Panc1 (cell line): ENCODE measurements at regions not wholly inside any gene's neighbourhood (a gene's known extent, or its start where the extent isn't known, plus 50 kb on each side); places are given as distances from the start of the nearest gene placed in this dataset.
"Not testable (repeated sequence)": the region's sequence is repeated elsewhere in the genome, so short reads cannot be mapped to it uniquely, and the experiment has no call there.

ENCODE experiments used
- ATAC-seq: fragments of 200-7000 bp; cut with Tn5 transposase; 2 replicates; pipeline ENCODE4 v1.9.1; 2020; ENCODE audit warnings: mild to moderate bottlenecking, moderate library complexity
- BruUV-seq: library from RNA; stranded (reverse); fragments of 400-500 nt; replicated peaks from 2 replicates; lab custom pipeline; 2021; lab: Mats Ljungman, UMichigan
- CTCF ChIA-PET: fragments of 300-600 bp; sonication (Branson Sonifier 250); formaldehyde crosslinking; loops from one replicate; lab custom pipeline; 2022; ENCODE audit warnings: antibody characterized with exemption; lab: Charles Lee
- POLR2A ChIA-PET: fragments of 300-600 bp; sonication (Branson Sonifier 250); formaldehyde crosslinking; loops from one replicate; lab custom pipeline; 2022; ENCODE audit warnings: antibody characterized with exemption; lab: Charles Lee
- DNase-seq: peaks from one replicate; pipeline ENCODE4 v3.0.0-alpha.2; 2010; ENCODE audit warnings: low read depth, low spot score
- H3K27ac ChIP-seq: 2 replicates; pipeline ENCODE4 v1.5.1; 2011; ENCODE audit warnings: mild to moderate bottlenecking, low read length, inconsistent platforms
- H3K27me3 ChIP-seq: fragments of 200-500 bp; sonication (Bioruptor generic); 2 replicates; pipeline ENCODE4 v1.6.0; 2014; ENCODE audit warnings: low read length, inconsistent platforms; ENCODE audit not compliant: control insufficient read depth, insufficient read depth
- H3K36me3 ChIP-seq: fragments of 200-500 bp; sonication (Bioruptor generic); 2 replicates; pipeline ENCODE4 v1.5.1; 2014; ENCODE audit warnings: inconsistent platforms, mild to moderate bottlenecking, low read length, moderate library complexity; ENCODE audit not compliant: control insufficient read depth, insufficient read depth
- H3K4me1 ChIP-seq: 2 replicates; pipeline ENCODE4 v1.5.1; 2011; ENCODE audit warnings: inconsistent platforms, mild to moderate bottlenecking, low read length, moderate library complexity; ENCODE audit not compliant: control insufficient read depth, insufficient read depth
- H3K4me3 ChIP-seq, 2 experiments: 2 replicates each; pipeline ENCODE4 v1.5.1; 2011 to 2012; ENCODE audit warnings: low read depth in 2 of 2, low read length in 2 of 2, mild to moderate bottlenecking in 2 of 2, inconsistent platforms in 1 of 2, moderate library complexity in 1 of 2
- H3K9me3 ChIP-seq: fragments of 200-500 bp; sonication (Bioruptor generic); 2 replicates; pipeline ENCODE4 v1.5.1; 2014; ENCODE audit warnings: low read depth, mild to moderate bottlenecking, inconsistent platforms, low read length, moderate library complexity; ENCODE audit not compliant: control insufficient read depth, insufficient read depth
- POLR2AphosphoS5 ChIP-seq: IDR thresholded peaks from 2 replicates; pipeline ENCODE4 v1.6.1; 2012; ENCODE audit warnings: mild to moderate bottlenecking, low read depth, low read length, moderate library complexity
- REST ChIP-seq, 2 experiments: IDR thresholded peaks; 2 replicates each; pipeline ENCODE4 v1.6.1; 2011 to 2012; ENCODE audit warnings: low read depth in 2 of 2, control low read depth in 1 of 2, low read length in 1 of 2, mild to moderate bottlenecking in 1 of 2, moderate library complexity in 1 of 2; ENCODE audit not compliant: insufficient read depth in 1 of 2
- SIN3A ChIP-seq: IDR thresholded peaks from 2 replicates; pipeline ENCODE4 v1.6.1; 2012; ENCODE audit warnings: low read depth, mild to moderate bottlenecking, low read length, moderate library complexity, borderline replicate concordance; ENCODE audit not compliant: insufficient read depth
- TCF7L2 ChIP-seq: IDR thresholded peaks from 2 replicates; pipeline ENCODE4 v1.6.1; 2011; ENCODE audit warnings: mild to moderate bottlenecking, low read depth, low read length, inconsistent platforms
- in situ Hi-C: cut with HindIII; loops from 2 replicates; pipeline ENCODE4 v1.10.0; 2016; ENCODE audit warnings: low sequenced_read_pairs, low pct_unique_long_range_greater_than_20kb
- intact Hi-C: fragments of 100-400 bp; cut with micrococcal nuclease; formaldehyde crosslinking; loops from one replicate; pipeline ENCODE4 v1.10.0; 2022; ENCODE audit not compliant: unreplicated experiment
- TF ChIP-seq, protein P1 (sequence below): fragments of 450-650 bp; IDR thresholded peaks from 2 replicates; pipeline ENCODE4 v1.5.1; 2017; ENCODE audit warnings: mild to moderate bottlenecking

- H3K4me3 ChIP-seq = no peak overlapping the region
- no peaks in the 10 kb centered on the region for H3K4me1 ChIP-seq
- DNase-seq = no peak
- H3K9me3 ChIP-seq = no peaks in the 10 kb centered on the region
- no peak for ATAC-seq
- TF ChIP-seq SIN3A = no peak
- TF ChIP-seq, protein P1, sequence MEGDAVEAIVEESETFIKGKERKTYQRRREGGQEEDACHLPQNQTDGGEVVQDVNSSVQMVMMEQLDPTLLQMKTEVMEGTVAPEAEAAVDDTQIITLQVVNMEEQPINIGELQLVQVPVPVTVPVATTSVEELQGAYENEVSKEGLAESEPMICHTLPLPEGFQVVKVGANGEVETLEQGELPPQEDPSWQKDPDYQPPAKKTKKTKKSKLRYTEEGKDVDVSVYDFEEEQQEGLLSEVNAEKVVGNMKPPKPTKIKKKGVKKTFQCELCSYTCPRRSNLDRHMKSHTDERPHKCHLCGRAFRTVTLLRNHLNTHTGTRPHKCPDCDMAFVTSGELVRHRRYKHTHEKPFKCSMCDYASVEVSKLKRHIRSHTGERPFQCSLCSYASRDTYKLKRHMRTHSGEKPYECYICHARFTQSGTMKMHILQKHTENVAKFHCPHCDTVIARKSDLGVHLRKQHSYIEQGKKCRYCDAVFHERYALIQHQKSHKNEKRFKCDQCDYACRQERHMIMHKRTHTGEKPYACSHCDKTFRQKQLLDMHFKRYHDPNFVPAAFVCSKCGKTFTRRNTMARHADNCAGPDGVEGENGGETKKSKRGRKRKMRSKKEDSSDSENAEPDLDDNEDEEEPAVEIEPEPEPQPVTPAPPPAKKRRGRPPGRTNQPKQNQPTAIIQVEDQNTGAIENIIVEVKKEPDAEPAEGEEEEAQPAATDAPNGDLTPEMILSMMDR = no peak
- TF ChIP-seq REST (IDR thresholded peaks at IDR 0.05; ENCODE audit: insufficient read depth in 1 of 2, low read depth in 2 of 2, low read length in 1 of 2) = no peak
- TF ChIP-seq POLR2AphosphoS5 = no peak
- TF ChIP-seq TCF7L2 = no peak
- in situ Hi-C loops = no loop called here
- intact Hi-C loops = no loop called here
- no TSS peak for BruUV-seq
- no peaks in the 10 kb centered on the region for H3K36me3 ChIP-seq
- H3K27ac ChIP-seq = no peak overlapping the region
- CTCF ChIA-PET = no interaction called here
- H3K27me3 ChIP-seq = no peaks in the 10 kb centered on the region
- POLR2A ChIA-PET = no interaction called here
These were observed 358.1 kb upstream of the PIK3R1 start for GRCh38 chr5:67857502-67857901.

GRCh38 chr5:67855523-67855922 lies 360.0 kb upstream of the PIK3R1 start:
- Histone ChIP-seq H3K27ac (no peak overlapping the region), H3K4me3 (no peak overlapping the region), H3K27me3 (no peaks in the 10 kb centered on the region), H3K36me3 (no peaks in the 10 kb centered on the region), H3K9me3 (no peaks in the 10 kb centered on the region), H3K4me1 (no peaks in the 10 kb centered on the region)
- ChIA-PET POLR2A (no interaction called here), CTCF (no interaction called here)
- in situ Hi-C loops (no loop called here), intact Hi-C loops (no loop called here)
- ATAC-seq (no peak), DNase-seq (no peak)
- TF ChIP-seq TCF7L2 = no peak
- TF ChIP-seq REST (IDR thresholded peaks at IDR 0.05; ENCODE audit: insufficient read depth in 1 of 2, low read depth in 2 of 2, low read length in 1 of 2) = no peak
- no peak for TF ChIP-seq SIN3A
- TF ChIP-seq, protein P1 = no peak
- TF ChIP-seq POLR2AphosphoS5 = no peak
- no TSS peak for BruUV-seq

- H3K9me3 ChIP-seq, BruUV-seq, ATAC-seq, CTCF ChIA-PET, DNase-seq, H3K27ac ChIP-seq, intact Hi-C loops, H3K36me3 ChIP-seq, H3K4me1 ChIP-seq, POLR2A ChIA-PET, in situ Hi-C loops, H3K4me3 ChIP-seq, H3K27me3 ChIP-seq: not testable (repeated sequence)
These were observed 364.6 kb upstream of the PIK3R1 start for GRCh38 chr5:67850906-67851305.
